Large intestine (tissue), 3 donors: ENCODE measurements at regions not wholly inside any gene's neighbourhood (a gene's known extent, or its start where the extent isn't known, plus 50 kb on each side); places are given as distances from the start of the nearest gene placed in this dataset.
A peak's percentile ranks its signal among the peaks of the same experiment; 100 is the strongest.

Experiments
- DNase-seq, 2 donors: peaks; one replicate each; pipeline versions ENCODE4 v3.0.0 to v3.0.0-alpha.2; 2013
- H3K27ac ChIP-seq: one replicate; pipeline ENCODE4 v1.5.1; 2013; ENCODE audit warnings: low read length
- H3K27me3 ChIP-seq: 2 replicates; pipeline ENCODE4 v1.6.1; 2013; ENCODE audit warnings: low read length; ENCODE audit not compliant: control insufficient read depth, insufficient read depth
- H3K36me3 ChIP-seq: 2 replicates; pipeline ENCODE4 v1.6.1; 2013; ENCODE audit warnings: low read length; ENCODE audit not compliant: control insufficient read depth, insufficient read depth
- H3K4me1 ChIP-seq: one replicate; pipeline ENCODE4 v1.6.1; 2013; ENCODE audit warnings: low read length; ENCODE audit not compliant: control insufficient read depth, insufficient read depth
- H3K4me3 ChIP-seq: one replicate; pipeline ENCODE4 v1.5.1; 2013; ENCODE audit warnings: low read length
- H3K9me3 ChIP-seq: one replicate; pipeline ENCODE4 v1.6.1; 2013; ENCODE audit warnings: mild to moderate bottlenecking, low read depth, low read length, moderate library complexity; ENCODE audit not compliant: control insufficient read depth
- WGBS: methylation state at CpG from one replicate; pipeline ENCODE4 v1.1.5; 2013; ENCODE audit warnings: low lambda C conversion rate; ENCODE audit not compliant: insufficient coverage; 5-methylcytosine and 5-hydroxymethylcytosine counted together

- Histone ChIP-seq H3K27ac (peak overlapping the region; percentile 35), H3K36me3 (no peaks in the 10 kb centered on the region), H3K4me3 (no peak overlapping the region), H3K9me3 (no peaks in the 10 kb centered on the region), H3K4me1 (peaks cover 21% of the 10 kb centered on the region), H3K27me3 (no peaks in the 10 kb centered on the region)
- no peak for DNase-seq
- WGBS, result 13% methylated on average over 2 of the region's 2 CpGs
These were observed 224.2 kb upstream of the LYZL1 start for GRCh38 chr10:29064680-29065079.

GRCh38 chr10:29067161-29067560, 221.7 kb upstream of the LYZL1 start:
- DNase-seq, result peak in 1 of 2 donors; percentile 18
- Histone ChIP-seq H3K27me3 (no peaks in the 10 kb centered on the region), H3K4me1 (peaks cover 23% of the 10 kb centered on the region), H3K4me3 (no peak overlapping the region), H3K9me3 (no peaks in the 10 kb centered on the region), H3K36me3 (no peaks in the 10 kb centered on the region), H3K27ac (no peak overlapping the region)
- 80% methylated on average over 1 of the region's 3 CpGs for WGBS

GRCh38 chr10:29067628-29068027, 221.2 kb upstream of the LYZL1 start:
- no peaks in the 10 kb centered on the region for H3K27me3 ChIP-seq
- DNase-seq, result no peak
- H3K27ac ChIP-seq, result peak overlapping the region; percentile 67
- no peaks in the 10 kb centered on the region for H3K36me3 ChIP-seq
- WGBS, result no CpG with 5 or more reads among the region's 3 CpGs
- no peak overlapping the region for H3K4me3 ChIP-seq
- H3K4me1 ChIP-seq, result peaks cover 23% of the 10 kb centered on the region
- H3K9me3 ChIP-seq, result no peaks in the 10 kb centered on the region

DNA sequence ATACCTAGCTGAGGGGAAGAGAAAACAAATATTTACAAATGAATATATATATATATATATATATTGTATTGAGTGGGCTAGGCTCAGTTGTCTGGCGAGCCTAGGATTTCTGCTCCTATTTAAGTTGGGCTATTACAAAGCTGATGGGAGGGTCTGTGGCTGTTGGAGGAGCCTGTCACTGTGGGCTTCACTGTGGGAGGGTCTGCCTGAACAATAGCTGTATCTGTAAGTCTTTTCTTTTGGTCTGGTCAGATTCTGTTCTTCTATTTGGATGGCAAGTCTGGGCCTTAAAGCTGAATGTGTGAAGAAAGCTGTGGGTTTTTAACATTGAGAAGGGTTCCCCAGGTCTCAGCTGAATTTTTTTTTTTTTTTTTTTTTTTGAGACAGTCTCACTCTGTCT, 220.6 kb upstream of the LYZL1 start:
- Histone ChIP-seq H3K36me3 (no peaks in the 10 kb centered on the region), H3K4me3 (no peak overlapping the region), H3K27me3 (no peaks in the 10 kb centered on the region), H3K9me3 (no peaks in the 10 kb centered on the region), H3K4me1 (peaks cover 23% of the 10 kb centered on the region), H3K27ac (peak overlapping the region; percentile 67)
- no CpG with 5 or more reads among the region's 1 CpG for WGBS
- DNase-seq, result no peak

DNA sequence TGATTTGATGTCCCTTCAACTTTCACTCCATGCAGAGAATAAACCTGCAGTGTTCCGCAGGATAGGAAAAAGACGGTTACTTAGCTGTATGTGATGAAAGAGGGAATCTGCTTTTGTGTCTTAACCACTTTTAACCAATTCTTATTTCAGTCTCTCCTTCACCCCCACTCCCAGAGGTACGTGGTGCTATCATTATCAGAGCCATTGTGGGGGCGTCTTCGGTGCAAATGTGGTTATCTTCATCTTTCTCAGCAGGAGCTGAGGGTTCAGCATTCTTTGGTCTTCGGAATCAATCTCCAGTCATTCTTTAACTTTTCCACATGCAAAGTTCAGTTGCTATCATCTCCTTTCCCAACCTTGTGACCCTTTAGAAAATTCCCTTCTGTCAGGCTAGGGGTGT, 219.9 kb upstream of the LYZL1 start:
- H3K4me1 ChIP-seq, result peaks cover 22% of the 10 kb centered on the region

DNA sequence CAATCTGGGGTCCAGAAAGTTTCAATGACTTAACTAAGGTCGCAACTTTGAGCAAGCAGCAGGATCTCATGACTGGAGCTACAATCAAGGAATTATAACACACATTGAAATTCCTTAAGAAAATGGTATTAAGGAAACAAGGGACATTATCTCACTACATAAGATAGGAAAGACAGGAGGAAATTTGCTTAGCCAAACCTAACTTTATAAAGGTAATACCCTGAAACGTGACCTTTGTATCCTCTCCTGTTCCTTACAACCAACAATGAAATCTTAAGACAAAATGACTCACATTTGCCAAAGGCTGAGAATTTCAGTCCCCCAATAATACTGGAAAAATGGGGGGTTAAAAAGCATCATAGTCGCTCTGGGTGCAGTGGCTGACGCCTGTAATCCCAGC, 218.9 kb upstream of the LYZL1 start:
- peak overlapping the region; percentile 67 for H3K27ac ChIP-seq
- H3K36me3 ChIP-seq, result no peaks in the 10 kb centered on the region
- no peaks in the 10 kb centered on the region for H3K9me3 ChIP-seq
- peaks cover 17% of the 10 kb centered on the region for H3K4me1 ChIP-seq
- H3K27me3 ChIP-seq, result no peaks in the 10 kb centered on the region
- WGBS, result no CpG with 5 or more reads among the region's 4 CpGs
- H3K4me3 ChIP-seq, result no peak overlapping the region
- DNase-seq, result peak; percentile 44 to 75

More for the DNA sequence above, 219.9 kb upstream of the LYZL1 start:
- Histone ChIP-seq H3K36me3 (no peaks in the 10 kb centered on the region), H3K9me3 (no peaks in the 10 kb centered on the region), H3K4me3 (no peak overlapping the region), H3K27me3 (no peaks in the 10 kb centered on the region), H3K27ac (peak overlapping the region; percentile 67)
- peak; percentile 44 to 76 for DNase-seq
- WGBS, result 8% methylated on average over 2 of the region's 6 CpGs

DNA sequence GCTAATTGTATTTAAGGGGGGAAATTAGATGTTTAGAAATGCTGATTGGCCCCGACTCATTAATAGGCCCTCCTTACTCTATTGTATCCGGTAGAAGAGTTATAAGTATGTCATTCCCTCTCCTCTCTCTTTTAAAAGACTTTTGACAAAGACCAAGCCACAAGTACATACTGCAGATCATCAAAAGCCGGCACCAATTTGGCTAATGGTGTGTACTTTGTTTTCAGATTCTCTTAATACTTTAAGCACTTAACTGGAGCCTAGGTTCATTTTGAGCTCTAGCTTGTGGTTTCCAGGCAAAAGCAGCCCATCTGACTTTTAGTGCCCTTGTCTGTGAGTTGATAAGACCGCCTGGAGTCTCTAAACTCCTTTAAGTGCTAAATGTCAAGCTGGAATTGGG, 210.0 kb upstream of the LYZL1 start:
- WGBS, result 30% methylated on average over 2 of the region's 4 CpGs
- Histone ChIP-seq H3K27me3 (no peaks in the 10 kb centered on the region), H3K4me3 (no peak overlapping the region), H3K9me3 (no peaks in the 10 kb centered on the region), H3K36me3 (no peaks in the 10 kb centered on the region), H3K4me1 (no peaks in the 10 kb centered on the region), H3K27ac (no peak overlapping the region)
- peak in 1 of 2 donors; percentile 36 for DNase-seq

DNA sequence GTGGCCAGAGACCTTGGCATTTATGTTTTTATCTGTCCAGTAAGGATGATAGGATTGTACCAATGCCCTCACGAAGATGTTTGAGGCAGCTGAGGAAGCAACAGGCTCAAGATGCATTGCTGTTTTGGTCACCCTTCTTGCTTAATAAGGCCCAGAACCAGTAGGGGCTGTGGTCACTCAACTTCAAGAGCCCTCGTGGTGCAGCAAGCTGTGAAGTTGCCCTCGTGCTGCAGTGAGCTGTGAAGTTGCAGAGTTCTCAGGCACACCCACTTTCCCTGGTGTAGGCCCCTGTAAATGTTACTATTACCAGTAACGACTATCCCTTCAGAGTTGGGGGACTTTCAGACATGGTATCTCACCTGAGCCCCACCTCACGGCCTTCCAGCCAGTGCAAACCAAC, 207.6 kb upstream of the LYZL1 start:
- WGBS, result no CpG with 5 or more reads among the region's 5 CpGs
- Histone ChIP-seq H3K27ac (no peak overlapping the region), H3K4me3 (no peak overlapping the region), H3K27me3 (no peaks in the 10 kb centered on the region), H3K9me3 (no peaks in the 10 kb centered on the region), H3K4me1 (peaks cover 19% of the 10 kb centered on the region), H3K36me3 (no peaks in the 10 kb centered on the region)
- no peak for DNase-seq

GRCh38 chr10:29081951-29082685, 206.8 kb upstream of the LYZL1 start:
- Histone ChIP-seq H3K27me3 (no peaks in the 10 kb centered on the region), H3K27ac (no peak overlapping the region), H3K4me1 (peaks cover 21% of the 10 kb centered on the region), H3K36me3 (no peaks in the 10 kb centered on the region), H3K9me3 (no peaks in the 10 kb centered on the region), H3K4me3 (no peak overlapping the region)
- no CpG with 5 or more reads among the region's 13 CpGs for WGBS
- no peak for DNase-seq

GRCh38 chr10:29083096-29083495, 205.8 kb upstream of the LYZL1 start:
- DNase-seq, result no peak
- no peak overlapping the region for H3K4me3 ChIP-seq
- no peak overlapping the region for H3K27ac ChIP-seq
- no CpG with 5 or more reads among the region's 6 CpGs for WGBS
- no peaks in the 10 kb centered on the region for H3K36me3 ChIP-seq
- H3K9me3 ChIP-seq, result no peaks in the 10 kb centered on the region
- no peaks in the 10 kb centered on the region for H3K27me3 ChIP-seq
- H3K4me1 ChIP-seq, result peaks cover 25% of the 10 kb centered on the region

DNA sequence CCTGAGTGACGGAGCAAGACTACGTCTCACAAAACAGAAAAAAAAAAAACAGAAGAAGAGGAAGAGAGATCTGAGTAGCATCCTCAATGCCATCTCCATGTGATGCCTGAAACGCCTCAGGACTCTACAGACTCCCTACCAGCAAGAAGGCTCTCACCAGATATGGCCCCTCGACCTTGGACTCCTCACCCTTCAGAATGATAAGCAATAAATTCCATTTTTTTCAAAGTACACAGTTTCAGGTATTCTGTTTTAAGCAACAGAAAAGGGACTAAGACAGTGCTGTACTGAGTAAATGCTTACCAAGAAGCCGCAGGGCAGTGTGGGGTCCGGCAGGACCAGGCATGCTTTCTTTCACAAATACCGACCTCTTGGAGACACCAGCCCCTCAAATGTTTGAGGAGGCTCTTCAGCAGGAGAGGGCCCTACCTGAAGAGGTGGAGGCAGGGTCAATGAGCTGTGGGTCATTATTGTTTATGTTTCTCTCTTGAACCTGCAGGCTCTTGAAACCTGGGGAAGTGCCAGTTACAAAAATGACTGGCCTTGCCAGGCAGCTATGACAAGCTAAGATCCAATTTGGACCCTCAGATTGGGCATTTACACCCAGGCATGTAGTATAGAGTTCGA, 204.1 kb upstream of the LYZL1 start:
- Histone ChIP-seq H3K36me3 (no peaks in the 10 kb centered on the region), H3K4me1 (peaks cover 36% of the 10 kb centered on the region), H3K27me3 (no peaks in the 10 kb centered on the region), H3K27ac (peak overlapping the region; percentile 64), H3K9me3 (no peaks in the 10 kb centered on the region), H3K4me3 (no peak overlapping the region)
- 47% methylated on average over 3 of the region's 8 CpGs for WGBS
- DNase-seq, result peak; percentile 81 to 93
